ENCODE measurements at regions not wholly inside any gene's neighbourhood (a gene's known extent, or its start where the extent isn't known, plus 50 kb on each side); places are given as distances from the start of the nearest gene placed in this dataset.

DNA sequence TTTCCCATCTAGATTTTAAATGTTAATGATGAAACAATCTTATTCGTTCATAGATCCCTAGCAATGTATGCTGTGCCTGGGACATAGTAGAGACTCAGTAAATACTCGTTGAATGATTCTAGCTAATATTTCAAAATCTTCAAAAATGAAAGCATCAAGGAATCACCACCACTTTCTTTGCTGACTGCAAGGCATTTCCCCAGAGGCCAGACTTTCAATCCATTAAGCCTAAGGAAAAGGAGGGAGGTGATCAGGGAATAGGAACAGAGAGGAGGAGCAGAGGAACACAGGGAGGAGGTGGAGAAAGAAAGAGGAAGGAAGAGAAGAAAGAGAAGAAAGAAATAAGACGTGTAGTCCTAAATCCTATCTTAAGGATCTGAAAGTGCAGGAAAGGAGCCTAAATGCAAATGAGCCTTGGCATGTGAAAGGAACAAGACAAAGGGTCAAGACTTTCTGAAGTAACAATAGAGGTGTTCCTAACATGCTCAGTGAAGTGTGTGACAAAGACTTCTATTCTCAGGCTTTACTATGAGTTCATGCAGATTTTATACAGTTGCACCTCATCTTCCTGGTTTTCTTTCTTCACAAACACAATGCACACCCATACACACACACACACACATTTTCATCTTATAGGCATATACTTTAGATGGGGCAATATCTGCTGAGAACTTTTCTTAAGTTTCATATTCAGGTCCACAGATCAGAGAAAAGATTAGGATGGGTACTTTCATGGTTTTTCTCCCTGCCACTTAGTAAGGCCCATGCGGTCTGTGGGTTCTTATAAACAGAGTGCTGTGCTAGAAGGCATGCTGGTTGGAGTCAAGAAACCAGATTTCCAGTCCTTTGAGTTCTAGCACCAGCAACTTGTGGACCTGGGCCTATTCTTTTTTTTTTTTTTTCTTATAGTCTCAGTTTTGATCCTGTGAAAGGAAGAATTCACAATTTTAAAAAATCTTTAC is 512.2 kb upstream of the TNC start:
- no peak for DNase-seq

GRCh38 chr9:115632391-115632790 is 514.4 kb upstream of the TNC start:
- DNase-seq, result no peak

- no peak for DNase-seq
Observed at GRCh38 chr9:115633104-115633503, 515.1 kb upstream of the TNC start.

GRCh38 chr9:115635680-115636383 is 517.8 kb upstream of the PAPPA start:
- DNase-seq, result no peak

- no peak for DNase-seq
Observed at GRCh38 chr9:115636596-115636995, 517.0 kb upstream of the PAPPA start.

- no peak for DNase-seq
Observed at GRCh38 chr9:115637661-115638060, 515.9 kb upstream of the PAPPA start.

DNA sequence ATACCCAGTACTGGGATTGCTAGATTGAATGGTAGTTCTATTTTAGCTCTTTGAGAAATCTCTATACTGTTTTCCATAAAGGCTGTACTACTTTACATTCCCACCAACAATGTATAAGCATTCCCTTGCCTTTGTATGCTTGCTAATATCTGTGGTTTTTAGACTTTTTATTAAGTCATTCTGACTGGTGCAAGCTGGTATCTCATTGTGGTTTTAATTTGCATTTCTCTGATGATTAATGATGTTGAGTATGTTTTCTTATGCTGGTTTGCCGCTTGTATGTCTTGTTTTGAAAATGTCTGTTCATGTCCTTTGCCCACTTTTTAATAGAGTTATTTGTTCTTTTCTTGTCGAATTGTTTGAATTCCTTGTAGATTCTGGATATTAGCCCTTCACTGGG is 512.7 kb upstream of the PAPPA start:
- DNase-seq, result no peak

GRCh38 chr9:115642285-115642684 is 511.3 kb upstream of the PAPPA start:
- no peak for DNase-seq

DNA sequence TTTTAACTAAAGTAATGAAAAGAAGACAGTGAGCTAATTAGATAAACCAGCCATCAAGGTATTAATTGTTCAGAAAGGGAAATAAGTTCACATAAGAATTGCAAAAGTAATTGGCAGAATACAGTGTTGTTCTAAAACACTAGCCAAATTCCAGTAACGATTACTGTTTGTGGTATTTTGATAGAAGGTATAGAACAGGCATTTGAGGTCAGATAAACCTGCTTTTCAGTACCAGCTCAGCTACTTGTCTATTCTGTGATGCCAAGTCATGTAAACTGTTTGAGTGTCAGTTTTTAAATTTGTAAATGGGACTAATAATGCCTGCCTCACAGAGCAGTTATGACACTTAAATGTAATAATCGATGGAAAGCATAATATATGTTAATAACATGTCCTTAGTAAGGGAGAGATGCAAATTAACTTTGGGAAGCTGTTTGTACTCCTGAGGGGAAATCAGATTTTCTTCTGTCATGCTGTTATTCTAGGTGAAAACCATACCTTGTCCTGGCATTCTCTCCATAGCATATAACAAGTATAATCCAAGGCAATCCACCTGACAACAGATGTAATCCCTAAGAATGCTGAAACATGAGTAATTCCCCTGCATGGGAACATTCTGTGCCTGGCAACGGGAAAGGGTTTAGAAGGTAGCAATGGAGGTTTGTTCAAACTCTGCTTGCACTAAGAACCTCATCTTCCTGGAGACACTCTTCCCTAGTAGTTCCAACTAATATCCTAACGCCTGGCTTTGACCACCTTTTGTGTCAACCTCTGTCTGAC is 509.5 kb upstream of the PAPPA start:
- DNase-seq, result no peak

- DNase-seq, result no peak
Observed at GRCh38 chr9:115649991-115650472, 503.6 kb upstream of the PAPPA start.

DNA sequence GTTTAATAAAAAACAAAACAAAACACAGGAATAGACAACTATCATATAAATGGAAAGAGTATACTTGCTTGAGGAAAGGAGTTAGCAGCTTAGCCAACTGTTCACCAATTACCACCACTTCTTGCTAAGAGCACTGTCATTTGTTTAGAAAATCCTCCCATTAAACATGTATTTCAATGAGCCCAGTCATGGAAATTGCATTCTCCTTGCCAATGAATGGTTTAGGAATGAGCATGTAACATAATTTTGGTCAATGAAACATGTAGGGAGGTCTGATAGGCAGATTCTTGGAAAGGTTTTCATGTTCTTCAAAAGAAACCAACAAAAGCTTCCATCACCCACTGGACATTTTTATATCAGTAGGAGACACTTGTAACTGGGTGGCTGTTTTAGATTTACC is 502.8 kb upstream of the PAPPA start:
- no peak for DNase-seq

GRCh38 chr9:115651461-115651860 is 502.1 kb upstream of the PAPPA start:
- DNase-seq, result no peak

DNA sequence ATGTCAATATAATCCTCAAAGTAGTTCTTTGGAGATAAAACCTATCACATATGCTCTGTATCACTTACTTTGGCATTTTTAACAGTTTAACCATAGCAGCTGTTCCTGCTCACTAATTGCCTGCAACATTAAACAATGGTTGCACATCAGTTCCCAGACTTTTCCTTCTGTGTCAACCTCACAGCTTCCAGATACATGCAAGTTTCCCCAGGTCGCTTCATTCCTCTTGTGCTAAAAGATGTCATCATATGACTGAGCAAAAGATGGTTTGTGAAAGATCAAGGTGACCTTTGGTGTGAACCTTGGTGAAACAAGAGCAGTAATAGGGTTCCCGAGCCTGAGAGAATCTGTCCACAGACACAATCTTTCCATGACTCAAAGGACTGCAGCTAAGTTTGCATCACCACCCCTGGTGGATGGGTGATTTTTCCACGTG is 500.4 kb upstream of the PAPPA start:
- no peak for DNase-seq

- no peak for DNase-seq
Observed at GRCh38 chr9:115657695-115658094, 495.9 kb upstream of the PAPPA start.

GRCh38 chr9:115665519-115665918 is 488.1 kb upstream of the PAPPA start:
- DNase-seq, result no peak

- no peak for DNase-seq
Observed at GRCh38 chr9:115668521-115668920, 485.1 kb upstream of the PAPPA start.

- no peak for DNase-seq
Observed at GRCh38 chr9:115671236-115671962, 482.2 kb upstream of the PAPPA start.

DNA sequence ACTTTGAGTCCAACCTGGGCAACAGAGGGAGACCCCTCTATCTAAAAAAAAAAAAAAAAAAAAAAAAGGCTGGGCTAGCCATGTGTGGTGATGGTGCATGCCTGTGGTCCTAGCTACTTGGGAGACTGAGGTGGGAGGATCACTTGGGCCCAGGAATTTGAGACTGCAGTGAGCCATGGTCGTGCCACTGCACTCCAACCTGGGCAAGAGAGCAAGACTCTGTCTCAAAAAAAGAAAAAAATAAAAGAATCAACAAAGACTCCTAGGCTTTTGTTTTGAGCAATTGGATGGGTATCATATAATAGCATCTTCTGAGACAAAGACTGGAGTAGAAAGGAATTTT is 481.7 kb upstream of the PAPPA start:
- DNase-seq, result no peak

GRCh38 chr9:115672477-115673316 is 480.9 kb upstream of the PAPPA start:
- no peak for DNase-seq

- no peak for DNase-seq
Observed at GRCh38 chr9:115673599-115673998, 480.0 kb upstream of the PAPPA start.

DNA sequence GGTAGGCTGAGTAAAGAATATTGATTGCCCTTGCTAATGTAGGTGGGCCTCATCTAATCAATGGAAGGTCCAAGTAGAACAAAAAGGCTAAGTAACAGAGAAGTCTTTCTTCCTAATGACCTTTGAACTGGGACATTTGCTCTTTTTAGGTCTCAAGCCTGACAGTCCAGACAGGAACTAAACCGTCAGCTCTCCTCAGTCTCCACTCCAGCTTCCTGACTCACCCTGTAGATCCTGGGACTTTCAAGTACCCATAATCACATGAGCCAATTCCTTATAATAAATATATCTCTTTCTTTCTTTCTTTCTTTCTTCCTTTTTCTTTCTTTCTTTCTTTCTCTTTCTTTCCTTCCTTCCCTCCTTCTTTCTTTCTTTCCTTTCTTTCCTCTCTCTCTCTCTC is 479.5 kb upstream of the PAPPA start:
- no peak for DNase-seq

DNA sequence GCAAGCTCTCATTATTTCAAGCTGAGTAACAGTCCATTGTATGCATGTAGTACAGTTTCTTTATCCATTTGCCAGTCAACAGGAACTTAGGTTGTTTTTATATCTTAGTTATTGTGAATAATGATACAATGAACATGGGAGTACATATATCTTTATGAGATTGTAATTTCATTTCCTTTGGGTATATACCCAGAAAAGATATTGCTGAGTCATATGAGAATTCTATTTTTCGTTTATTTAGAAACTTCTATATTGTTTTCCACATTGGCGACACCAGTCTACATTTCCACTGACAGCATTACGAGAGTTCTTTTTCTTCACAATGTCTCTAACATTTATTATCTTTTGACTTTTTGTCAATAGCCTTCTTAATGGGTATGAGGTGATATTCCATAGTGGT is 477.8 kb upstream of the PAPPA start:
- no peak for DNase-seq

Data from NCI-H2029 (cell line).